OCI-LY1 (cell line): ENCODE measurements at regions not wholly inside any gene's neighbourhood (a gene's known extent, or its start where the extent isn't known, plus 50 kb on each side); places are given as distances from the start of the nearest gene placed in this dataset.

ENCODE experiments used
- H2AFZ ChIP-seq: fragments of 200-600 bp; sonication (generic), shearing (Covaris generic); 2 replicates; pipeline ENCODE4 v1.6.0; 2014; ENCODE audit warnings: antibody characterized with exemption, mild to moderate bottlenecking, low read length
- H3F3A ChIP-seq: fragments of 200-600 bp; sonication (generic), shearing (Covaris generic); 2 replicates; pipeline ENCODE4 v1.6.0; 2014; ENCODE audit warnings: mild to moderate bottlenecking, antibody characterized with exemption, low read length, moderate library complexity; ENCODE audit not compliant: insufficient read depth
- H3K27ac ChIP-seq: fragments of 200-600 bp; sonication (generic); 2 replicates; pipeline ENCODE4 v1.5.1; 2014; ENCODE audit warnings: low read length, mixed run types, mild to moderate bottlenecking, low read depth; ENCODE audit not compliant: poor library complexity, severe bottlenecking
- H3K27me3 ChIP-seq: fragments of 200-600 bp; sonication (generic); 2 replicates; pipeline ENCODE4 v1.6.0; 2014; ENCODE audit warnings: antibody characterized with exemption, mild to moderate bottlenecking, low read length, moderate library complexity; ENCODE audit not compliant: insufficient read depth
- H3K36me3 ChIP-seq: fragments of 200-600 bp; sonication (generic); 2 replicates; pipeline ENCODE4 v1.6.1; 2014; ENCODE audit warnings: mild to moderate bottlenecking, antibody characterized with exemption, low read length, moderate library complexity, mixed read lengths; ENCODE audit not compliant: insufficient read depth
- H3K4me1 ChIP-seq: fragments of 200-600 bp; sonication (generic); 2 replicates; pipeline ENCODE4 v1.5.1; 2014; ENCODE audit warnings: mild to moderate bottlenecking, low read length, moderate library complexity; ENCODE audit not compliant: insufficient read depth, severe bottlenecking
- H3K4me2 ChIP-seq: fragments of 200-600 bp; sonication (generic), shearing (Covaris generic); 2 replicates; pipeline ENCODE4 v1.6.1; 2014; ENCODE audit warnings: low read length
- H3K4me3 ChIP-seq: fragments of 200-600 bp; sonication (generic); 2 replicates; pipeline ENCODE4 v1.5.1; 2014; ENCODE audit warnings: low read length, low read depth, mild to moderate bottlenecking, mixed read lengths; ENCODE audit not compliant: poor library complexity, severe bottlenecking
- H3K79me2 ChIP-seq: fragments of 200-600 bp; shearing (Covaris generic); 2 replicates; pipeline ENCODE4 v1.6.1; 2016; ENCODE audit warnings: mixed run types, low read length, mixed read lengths; ENCODE audit not compliant: insufficient read depth
- H3K9ac ChIP-seq: fragments of 200-600 bp; sonication (generic), shearing (Covaris generic); 2 replicates; pipeline ENCODE4 v1.6.1; 2014; ENCODE audit warnings: mild to moderate bottlenecking, low read length, mixed read lengths
- H3K9me2 ChIP-seq: fragments of 200-600 bp; sonication (generic), shearing (Covaris generic); 2 replicates; pipeline ENCODE4 v1.6.1; 2014; ENCODE audit warnings: low read depth, mild to moderate bottlenecking, low read length, mixed read lengths
- H3K9me3 ChIP-seq: fragments of 200-600 bp; shearing (Covaris generic); 2 replicates; pipeline ENCODE4 v1.6.1; 2014; ENCODE audit warnings: low read length, mixed read lengths
- H4K20me1 ChIP-seq: fragments of 200-600 bp; sonication (generic), shearing (Covaris generic); 2 replicates; pipeline ENCODE4 v1.6.0; 2016; ENCODE audit warnings: mild to moderate bottlenecking, low read length; ENCODE audit not compliant: insufficient read depth
- EZH2 ChIP-seq: fragments of 200-600 bp; sonication (generic), shearing (Covaris generic); IDR thresholded peaks from 2 replicates; pipeline ENCODE4 v1.8.0; 2017; ENCODE audit warnings: borderline replicate concordance, mixed run types, mild to moderate bottlenecking, antibody characterized with exemption, low read length, moderate library complexity, mixed read lengths
- TF ChIP-seq, protein P1 (sequence below): fragments of 200-600 bp; sonication (generic), shearing (Covaris generic); IDR thresholded peaks from 2 replicates; pipeline ENCODE4 v1.5.1; 2017; ENCODE audit warnings: mild to moderate bottlenecking, antibody characterized with exemption, low read length, moderate library complexity, mixed read lengths

GRCh38 chr7:25770235-25770634 lies 381.8 kb upstream of the NFE2L3 start:
- H3K9me3 ChIP-seq = no peaks in the 10 kb centered on the region
- no peaks in the 10 kb centered on the region for H3K36me3 ChIP-seq
- H2AFZ ChIP-seq = no peak overlapping the region
- H3K9ac ChIP-seq = no peak overlapping the region
- H3F3A ChIP-seq = no peaks in the 10 kb centered on the region
- H3K4me2 ChIP-seq = no peak overlapping the region
- H4K20me1 ChIP-seq = no peaks in the 10 kb centered on the region
- no peaks in the 10 kb centered on the region for H3K27me3 ChIP-seq
- H3K9me2 ChIP-seq = no peaks in the 10 kb centered on the region
- TF ChIP-seq, protein P1, sequence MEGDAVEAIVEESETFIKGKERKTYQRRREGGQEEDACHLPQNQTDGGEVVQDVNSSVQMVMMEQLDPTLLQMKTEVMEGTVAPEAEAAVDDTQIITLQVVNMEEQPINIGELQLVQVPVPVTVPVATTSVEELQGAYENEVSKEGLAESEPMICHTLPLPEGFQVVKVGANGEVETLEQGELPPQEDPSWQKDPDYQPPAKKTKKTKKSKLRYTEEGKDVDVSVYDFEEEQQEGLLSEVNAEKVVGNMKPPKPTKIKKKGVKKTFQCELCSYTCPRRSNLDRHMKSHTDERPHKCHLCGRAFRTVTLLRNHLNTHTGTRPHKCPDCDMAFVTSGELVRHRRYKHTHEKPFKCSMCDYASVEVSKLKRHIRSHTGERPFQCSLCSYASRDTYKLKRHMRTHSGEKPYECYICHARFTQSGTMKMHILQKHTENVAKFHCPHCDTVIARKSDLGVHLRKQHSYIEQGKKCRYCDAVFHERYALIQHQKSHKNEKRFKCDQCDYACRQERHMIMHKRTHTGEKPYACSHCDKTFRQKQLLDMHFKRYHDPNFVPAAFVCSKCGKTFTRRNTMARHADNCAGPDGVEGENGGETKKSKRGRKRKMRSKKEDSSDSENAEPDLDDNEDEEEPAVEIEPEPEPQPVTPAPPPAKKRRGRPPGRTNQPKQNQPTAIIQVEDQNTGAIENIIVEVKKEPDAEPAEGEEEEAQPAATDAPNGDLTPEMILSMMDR = no peak
- no peak overlapping the region for H3K27ac ChIP-seq
- H3K4me3 ChIP-seq = no peak overlapping the region
- H3K79me2 ChIP-seq = no peaks in the 10 kb centered on the region
- no peaks in the 10 kb centered on the region for H3K4me1 ChIP-seq

DNA sequence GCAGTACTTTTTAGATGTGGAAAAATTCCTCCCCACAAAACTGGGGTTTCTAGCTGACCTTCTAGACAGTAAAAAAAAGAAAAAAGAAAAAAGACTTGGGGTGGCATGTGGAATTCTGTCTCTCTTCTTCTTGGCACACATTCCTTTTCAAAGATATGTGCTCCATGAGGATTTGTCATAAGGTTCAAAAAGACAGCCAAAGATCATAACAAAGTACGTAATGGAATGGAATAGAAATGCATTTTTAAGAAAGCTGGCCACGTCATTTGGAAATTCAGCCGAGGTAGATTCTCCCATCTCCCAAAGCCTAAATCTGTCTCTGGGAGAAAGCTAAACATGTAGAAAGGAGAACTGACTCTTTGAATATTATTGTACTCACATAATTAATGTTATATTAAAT lies 381.3 kb upstream of the NFE2L3 start:
- no peak overlapping the region for H3K9ac ChIP-seq
- no peaks in the 10 kb centered on the region for H3F3A ChIP-seq
- TF ChIP-seq EZH2 = no peak
- TF ChIP-seq, protein P1 = no peak
- H3K27ac ChIP-seq = no peak overlapping the region
- H3K27me3 ChIP-seq = no peaks in the 10 kb centered on the region
- H3K9me3 ChIP-seq = no peaks in the 10 kb centered on the region
- no peak overlapping the region for H2AFZ ChIP-seq
- no peak overlapping the region for H3K4me2 ChIP-seq
- no peaks in the 10 kb centered on the region for H3K36me3 ChIP-seq
- H3K4me1 ChIP-seq = no peaks in the 10 kb centered on the region
- no peaks in the 10 kb centered on the region for H3K79me2 ChIP-seq
- no peaks in the 10 kb centered on the region for H4K20me1 ChIP-seq
- H3K9me2 ChIP-seq = no peaks in the 10 kb centered on the region
- H3K4me3 ChIP-seq = no peak overlapping the region

DNA sequence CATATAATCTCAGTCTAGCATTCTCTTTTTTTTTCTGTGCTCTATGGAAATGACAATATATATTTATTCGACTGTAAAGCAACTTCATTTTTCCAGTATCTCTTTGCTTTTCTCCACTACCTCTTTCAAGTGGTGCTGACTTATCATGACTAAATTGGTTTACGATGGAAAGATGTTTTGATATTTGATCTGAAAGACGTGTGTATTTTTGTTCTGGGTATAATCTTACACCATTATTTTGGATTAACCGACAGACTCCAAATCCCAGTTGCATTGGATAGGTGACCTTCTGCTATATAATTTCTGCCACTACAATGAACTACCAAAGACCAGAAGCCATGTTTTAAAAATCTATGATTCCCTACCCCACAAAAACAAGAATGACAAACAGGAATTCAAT lies 380.5 kb upstream of the NFE2L3 start:
- no peaks in the 10 kb centered on the region for H3K9me3 ChIP-seq
- no peaks in the 10 kb centered on the region for H3K9me2 ChIP-seq
- H3K9ac ChIP-seq = no peak overlapping the region
- TF ChIP-seq, protein P1 = no peak
- TF ChIP-seq EZH2 = no peak
- H3K4me1 ChIP-seq = no peaks in the 10 kb centered on the region
- no peaks in the 10 kb centered on the region for H3K79me2 ChIP-seq
- H3K27ac ChIP-seq = no peak overlapping the region
- H3K4me3 ChIP-seq = no peak overlapping the region
- no peaks in the 10 kb centered on the region for H4K20me1 ChIP-seq
- H3K27me3 ChIP-seq = no peaks in the 10 kb centered on the region
- H2AFZ ChIP-seq = no peak overlapping the region
- no peaks in the 10 kb centered on the region for H3F3A ChIP-seq
- no peaks in the 10 kb centered on the region for H3K36me3 ChIP-seq
- no peak overlapping the region for H3K4me2 ChIP-seq
